ENCODE measurements at regions not wholly inside any gene's neighbourhood (a gene's known extent, or its start where the extent isn't known, plus 50 kb on each side); places are given as distances from the start of the nearest gene placed in this dataset.

GRCh38 chr16:77637940-77638339 is 84.4 kb upstream of the NUDT7 start:
- Histone ChIP-seq H3K36me3 (ENCODE audit: low read depth, missing control alignments) (no peaks in the 10 kb centered on the region), H3K4me1 (no peaks in the 10 kb centered on the region), H3K4me3 (no peak overlapping the region), H3K9me3 (no peaks in the 10 kb centered on the region), H3K27me3 (no peaks in the 10 kb centered on the region), H3K27ac (no peak overlapping the region)
- 62 to 72% methylated on average over 5 to 6 of the region's 6 CpGs for WGBS, 2 donors
- no peak for DNase-seq
- intact Hi-C loops (cut with DNase I; ENCODE audit: low total_unique reads) = no loop called here
- TF ChIP-seq CTCF (IDR thresholded peaks at IDR 0.05) (no peak), POLR2A (IDR thresholded peaks at IDR 0.05) (no peak)

GRCh38 chr16:77643176-77643575 is 79.1 kb upstream of the NUDT7 start:
- intact Hi-C loops (cut with DNase I; ENCODE audit: low total_unique reads) = no loop called here
- Histone ChIP-seq H3K27ac (no peak overlapping the region), H3K27me3 (no peaks in the 10 kb centered on the region), H3K9me3 (no peaks in the 10 kb centered on the region), H3K4me1 (no peaks in the 10 kb centered on the region), H3K4me3 (no peak overlapping the region), H3K36me3 (ENCODE audit: low read depth, missing control alignments) (no peaks in the 10 kb centered on the region)
- TF ChIP-seq POLR2A (IDR thresholded peaks at IDR 0.05) (no peak), CTCF (IDR thresholded peaks at IDR 0.05) (no peak)
- WGBS, 2 donors = 81 to 87% methylated on average over 5 of the region's 5 CpGs
- DNase-seq = no peak

- Histone ChIP-seq H3K9me3 (no peaks in the 10 kb centered on the region), H3K27ac (no peak overlapping the region), H3K27me3 (no peaks in the 10 kb centered on the region), H3K4me1 (no peaks in the 10 kb centered on the region), H3K36me3 (ENCODE audit: low read depth, missing control alignments) (no peaks in the 10 kb centered on the region), H3K4me3 (no peak overlapping the region)
- intact Hi-C loops (cut with DNase I; ENCODE audit: low total_unique reads) = no loop called here
- WGBS, 2 donors = 86 to 92% methylated on average over 3 of the region's 3 CpGs
- TF ChIP-seq POLR2A (IDR thresholded peaks at IDR 0.05) (no peak), CTCF (IDR thresholded peaks at IDR 0.05) (no peak)
- DNase-seq = no peak
Measured at GRCh38 chr16:77645764-77646163, 76.5 kb upstream of the NUDT7 start.

- Histone ChIP-seq H3K4me3 (no peak overlapping the region), H3K4me1 (no peaks in the 10 kb centered on the region), H3K27ac (no peak overlapping the region), H3K36me3 (ENCODE audit: low read depth, missing control alignments) (no peaks in the 10 kb centered on the region), H3K9me3 (no peaks in the 10 kb centered on the region), H3K27me3 (no peaks in the 10 kb centered on the region)
- WGBS, 2 donors = 33 to 66% methylated on average over 1 of the region's 1 CpG
- intact Hi-C loops (cut with DNase I; ENCODE audit: low total_unique reads) = no loop called here
- no peak for DNase-seq
- TF ChIP-seq POLR2A (IDR thresholded peaks at IDR 0.05) (no peak), CTCF (IDR thresholded peaks at IDR 0.05) (no peak)
Measured at GRCh38 chr16:77647726-77648125, 74.6 kb upstream of the NUDT7 start.

- H3K9me3 ChIP-seq = no peaks in the 10 kb centered on the region
- H3K4me3 ChIP-seq = no peak overlapping the region
- H3K27me3 ChIP-seq = no peaks in the 10 kb centered on the region
- no peak overlapping the region for H3K27ac ChIP-seq
- no peaks in the 10 kb centered on the region for H3K4me1 ChIP-seq
- no peaks in the 10 kb centered on the region for H3K36me3 ChIP-seq (ENCODE audit: low read depth, missing control alignments)
- no peak for TF ChIP-seq POLR2A (IDR thresholded peaks at IDR 0.05)
- TF ChIP-seq CTCF (IDR thresholded peaks at IDR 0.05) = no peak
- WGBS, 2 donors = 52% methylated on average over 3 of the region's 3 CpGs
- intact Hi-C loops (cut with DNase I; ENCODE audit: low total_unique reads) = no loop called here
- no peak for DNase-seq
Measured at GRCh38 chr16:77650761-77651160, 71.6 kb upstream of the NUDT7 start.
